Mesendoderm (in vitro differentiated cells): ENCODE measurements at regions not wholly inside any gene's neighbourhood (a gene's known extent, or its start where the extent isn't known, plus 50 kb on each side); places are given as distances from the start of the nearest gene placed in this dataset.
"Not testable (repeated sequence)": the region's sequence is repeated elsewhere in the genome, so short reads cannot be mapped to it uniquely, and the experiment has no call there.

Experiments used
- DNase-seq: peaks from one replicate; pipeline ENCODE4 v3.0.0; 2013
- H2AK5ac ChIP-seq: 2 replicates; pipeline ENCODE4 v1.6.1; 2013; ENCODE audit warnings: low read length, inconsistent platforms
- H2BK120ac ChIP-seq: 2 replicates; pipeline ENCODE4 v1.6.1; 2013; ENCODE audit warnings: low read depth, mild to moderate bottlenecking, low read length, moderate library complexity, mixed read lengths
- H2BK15ac ChIP-seq: replicated peaks from 2 replicates; pipeline ENCODE4 v1.6.1; 2013; ENCODE audit warnings: low read depth, mild to moderate bottlenecking, moderate library complexity
- H2BK5ac ChIP-seq: 2 replicates; pipeline ENCODE4 v1.6.1; 2013; ENCODE audit warnings: low read length, inconsistent platforms
- H3K18ac ChIP-seq: 2 replicates; pipeline ENCODE4 v1.6.1; 2013; ENCODE audit warnings: mild to moderate bottlenecking, low read length, mixed read lengths
- H3K23ac ChIP-seq: one replicate; pipeline ENCODE4 v1.6.1; 2013; ENCODE audit warnings: low read length
- H3K27ac ChIP-seq: 2 replicates; pipeline ENCODE4 v1.5.1; 2013; ENCODE audit warnings: low read depth, mild to moderate bottlenecking, inconsistent platforms, low read length, moderate library complexity
- H3K27me3 ChIP-seq: 2 replicates; pipeline ENCODE4 v1.6.1; 2013; ENCODE audit warnings: low read length, control low read depth, mild to moderate bottlenecking, inconsistent platforms; ENCODE audit not compliant: insufficient read depth, poor library complexity
- H3K36me3 ChIP-seq: 2 replicates; pipeline ENCODE4 v1.6.1; 2013; ENCODE audit warnings: low read length, inconsistent platforms; ENCODE audit not compliant: control insufficient read depth, insufficient read depth
- H3K4ac ChIP-seq: one replicate; pipeline ENCODE4 v1.6.1; 2013; ENCODE audit warnings: low read depth, mild to moderate bottlenecking, low read length, moderate library complexity
- H3K4me1 ChIP-seq: 2 replicates; pipeline ENCODE4 v1.6.1; 2013; ENCODE audit warnings: low read depth, low read length, inconsistent platforms; ENCODE audit not compliant: control insufficient read depth
- H3K4me2 ChIP-seq: 2 replicates; pipeline ENCODE4 v1.6.1; 2013; ENCODE audit warnings: low read length
- H3K4me3 ChIP-seq: 2 replicates; pipeline ENCODE4 v1.5.1; 2013; ENCODE audit warnings: mild to moderate bottlenecking, low read length
- H3K56ac ChIP-seq: one replicate; pipeline ENCODE4 v1.6.1; 2013; ENCODE audit warnings: low read length
- H3K79me1 ChIP-seq: 2 replicates; pipeline ENCODE4 v1.6.1; 2013; ENCODE audit warnings: low read length, inconsistent platforms
- H3K79me2 ChIP-seq: 2 replicates; pipeline ENCODE4 v1.6.1; 2013; ENCODE audit warnings: mild to moderate bottlenecking, low read length; ENCODE audit not compliant: control insufficient read depth, insufficient read depth
- H3K9ac ChIP-seq: 2 replicates; pipeline ENCODE4 v1.6.1; 2013; ENCODE audit warnings: low read length, inconsistent platforms
- H4K5ac ChIP-seq: one replicate; pipeline ENCODE4 v1.6.1; 2013; ENCODE audit warnings: low read length
- H4K8ac ChIP-seq: one replicate; pipeline ENCODE4 v1.6.1; 2013; ENCODE audit warnings: low read depth, mild to moderate bottlenecking, control low read depth, low read length, moderate library complexity
- WGBS: extraction: QIAGEN DNeasy Blood & Tissue Kit; methylation state at CpG from one replicate; pipeline ENCODE4 v1.1.7; 2013; ENCODE audit warnings: low lambda C conversion rate, missing lambda C conversion rate; ENCODE audit not compliant: insufficient coverage; ENCODE audit errors: extremely low coverage; 5-methylcytosine and 5-hydroxymethylcytosine counted together

- Histone ChIP-seq H3K27me3 (no peaks in the 10 kb centered on the region), H3K18ac (no peak overlapping the region), H4K5ac (no peak overlapping the region), H3K4ac (no peak overlapping the region), H2AK5ac (no peak overlapping the region), H3K4me3 (no peak overlapping the region), H2BK5ac (no peak overlapping the region), H2BK120ac (no peak overlapping the region), H3K56ac (no peak overlapping the region), H3K4me2 (no peak overlapping the region), H3K79me2 (no peaks in the 10 kb centered on the region), H4K8ac (no peak overlapping the region), H3K36me3 (no peaks in the 10 kb centered on the region), H3K4me1 (no peaks in the 10 kb centered on the region), H3K79me1 (no peaks in the 10 kb centered on the region), H2BK15ac (no peak overlapping the region), H3K23ac (no peak overlapping the region), H3K27ac (no peak overlapping the region), H3K9ac (no peak overlapping the region)
- WGBS, result no CpG with 5 or more reads among the region's 1 CpG
- DNase-seq, result no peak
These were observed 94.5 kb upstream of the G2E3 start for GRCh38 chr14:30464481-30464880.

GRCh38 chr14:30468354-30468753 lies 90.6 kb upstream of the G2E3 start:
- Histone ChIP-seq H2BK5ac (no peak overlapping the region), H3K79me2 (no peaks in the 10 kb centered on the region), H2BK120ac (no peak overlapping the region), H3K27ac (no peak overlapping the region), H3K23ac (no peak overlapping the region), H2BK15ac (no peak overlapping the region), H4K8ac (no peak overlapping the region), H3K4ac (no peak overlapping the region), H3K56ac (no peak overlapping the region), H3K79me1 (no peaks in the 10 kb centered on the region), H4K5ac (no peak overlapping the region), H3K4me3 (no peak overlapping the region), H3K9ac (no peak overlapping the region), H3K4me1 (no peaks in the 10 kb centered on the region), H3K18ac (no peak overlapping the region), H3K27me3 (no peaks in the 10 kb centered on the region), H3K4me2 (no peak overlapping the region), H2AK5ac (no peak overlapping the region), H3K36me3 (no peaks in the 10 kb centered on the region)
- DNase-seq, result no peak
- no CpG with 5 or more reads among the region's 4 CpGs for WGBS

- Histone ChIP-seq H3K27ac (no peak overlapping the region), H4K8ac (no peak overlapping the region), H2BK5ac (no peak overlapping the region), H3K4me2 (no peak overlapping the region), H3K79me2 (no peaks in the 10 kb centered on the region), H3K4me1 (no peaks in the 10 kb centered on the region), H4K5ac (no peak overlapping the region), H3K9ac (no peak overlapping the region), H2BK15ac (no peak overlapping the region), H3K27me3 (no peaks in the 10 kb centered on the region), H3K23ac (no peak overlapping the region), H3K18ac (no peak overlapping the region), H2AK5ac (no peak overlapping the region), H2BK120ac (no peak overlapping the region), H3K79me1 (no peaks in the 10 kb centered on the region), H3K4ac (no peak overlapping the region), H3K4me3 (no peak overlapping the region), H3K56ac (no peak overlapping the region), H3K36me3 (no peaks in the 10 kb centered on the region)
- DNase-seq, result no peak
These were observed 87.0 kb upstream of the G2E3 start for GRCh38 chr14:30471980-30472379.

GRCh38 chr14:30473846-30474696 lies 84.9 kb upstream of the G2E3 start:
- H3K4me1 ChIP-seq, H3K9ac ChIP-seq, H3K4me2 ChIP-seq, H3K27me3 ChIP-seq, H2BK5ac ChIP-seq, H3K18ac ChIP-seq, H3K23ac ChIP-seq, H3K79me2 ChIP-seq, H3K79me1 ChIP-seq, DNase-seq, H2AK5ac ChIP-seq, H4K5ac ChIP-seq, H2BK15ac ChIP-seq, H3K36me3 ChIP-seq, H2BK120ac ChIP-seq, H3K4me3 ChIP-seq, H3K27ac ChIP-seq, H3K4ac ChIP-seq, H4K8ac ChIP-seq, H3K56ac ChIP-seq: not testable (repeated sequence)
- WGBS, result no CpG with 5 or more reads among the region's 36 CpGs

- WGBS, result no CpG with 5 or more reads among the region's 1 CpG
- no peaks in the 10 kb centered on the region for H3K36me3 ChIP-seq
These were observed 76.7 kb upstream of the G2E3 start for GRCh38 chr14:30482276-30482675.

GRCh38 chr14:30484201-30484600 lies 74.8 kb upstream of the G2E3 start:
- H2AK5ac ChIP-seq, result no peak overlapping the region
- H3K4me2 ChIP-seq, result no peak overlapping the region
- H2BK15ac ChIP-seq, result no peak overlapping the region
- no peak overlapping the region for H3K18ac ChIP-seq
- H2BK120ac ChIP-seq, result no peak overlapping the region
- no peak overlapping the region for H3K4me3 ChIP-seq
- H3K4me1 ChIP-seq, result no peaks in the 10 kb centered on the region
- H3K79me1 ChIP-seq, result no peaks in the 10 kb centered on the region
- no peak overlapping the region for H4K8ac ChIP-seq
- no peak overlapping the region for H3K9ac ChIP-seq
- no peak overlapping the region for H3K56ac ChIP-seq
- no peak overlapping the region for H3K4ac ChIP-seq
- no peaks in the 10 kb centered on the region for H3K79me2 ChIP-seq
- no peak overlapping the region for H4K5ac ChIP-seq
- no peak overlapping the region for H3K23ac ChIP-seq
- H2BK5ac ChIP-seq, result no peak overlapping the region
- H3K36me3 ChIP-seq, result no peaks in the 10 kb centered on the region
- H3K27ac ChIP-seq, result no peak overlapping the region
- no peak for DNase-seq
- H3K27me3 ChIP-seq, result no peaks in the 10 kb centered on the region
- no CpG with 5 or more reads among the region's 3 CpGs for WGBS

More at GRCh38 chr14:30482276-30482675, 76.7 kb upstream of the G2E3 start:
- Histone ChIP-seq H3K4ac (no peak overlapping the region), H2BK5ac (no peak overlapping the region), H3K4me2 (no peak overlapping the region), H3K27me3 (no peaks in the 10 kb centered on the region), H3K79me2 (no peaks in the 10 kb centered on the region), H2AK5ac (no peak overlapping the region), H3K23ac (no peak overlapping the region), H4K8ac (no peak overlapping the region), H3K27ac (no peak overlapping the region), H3K79me1 (no peaks in the 10 kb centered on the region), H3K18ac (no peak overlapping the region), H3K56ac (no peak overlapping the region), H2BK15ac (no peak overlapping the region), H4K5ac (no peak overlapping the region), H3K9ac (no peak overlapping the region), H2BK120ac (no peak overlapping the region), H3K4me3 (no peak overlapping the region), H3K4me1 (no peaks in the 10 kb centered on the region)
- peak; percentile 75 for DNase-seq
